ENCODE measurements at regions not wholly inside any gene's neighbourhood (a gene's known extent, or its start where the extent isn't known, plus 50 kb on each side); places are given as distances from the start of the nearest gene placed in this dataset.

GRCh38 chr17:56648321-56648720 is 54.8 kb downstream of the NOG start:
- no peak overlapping the region for H3K4me3 ChIP-seq (ENCODE audit: low read length)
- no peak overlapping the region for H3K27ac ChIP-seq (ENCODE audit: low read length)
- no peaks in the 10 kb centered on the region for H3K9me3 ChIP-seq (replicated peaks; ENCODE audit: control insufficient read depth, low read depth, low read length)
- H3K4me1 ChIP-seq (ENCODE audit: control insufficient read depth, insufficient read depth, low read length): peaks cover 8% of the 10 kb centered on the region
- WGBS (ENCODE audit: insufficient coverage): no CpG with 5 or more reads among the region's 5 CpGs
- no peaks in the 10 kb centered on the region for H3K27me3 ChIP-seq (ENCODE audit: control insufficient read depth, insufficient read depth, low read length)
- no peaks in the 10 kb centered on the region for H3K36me3 ChIP-seq (ENCODE audit: control insufficient read depth, insufficient read depth, low read length)
- no peak for DNase-seq

GRCh38 chr17:56648806-56649205 is 55.3 kb downstream of the NOG start:
- no peak for DNase-seq
- Histone ChIP-seq H3K27ac (ENCODE audit: low read length) (no peak overlapping the region), H3K9me3 (replicated peaks; ENCODE audit: control insufficient read depth, low read depth, low read length) (no peaks in the 10 kb centered on the region), H3K27me3 (ENCODE audit: control insufficient read depth, insufficient read depth, low read length) (no peaks in the 10 kb centered on the region), H3K4me3 (ENCODE audit: low read length) (no peak overlapping the region), H3K4me1 (ENCODE audit: control insufficient read depth, insufficient read depth, low read length) (peaks cover 6% of the 10 kb centered on the region), H3K36me3 (ENCODE audit: control insufficient read depth, insufficient read depth, low read length) (no peaks in the 10 kb centered on the region)
- 86% methylated on average over 1 of the region's 2 CpGs for WGBS (ENCODE audit: insufficient coverage)

- no peak overlapping the region for H3K4me3 ChIP-seq (ENCODE audit: low read length)
- H3K36me3 ChIP-seq (ENCODE audit: control insufficient read depth, insufficient read depth, low read length): no peaks in the 10 kb centered on the region
- no peak overlapping the region for H3K27ac ChIP-seq (ENCODE audit: low read length)
- no peak for DNase-seq
- H3K4me1 ChIP-seq (ENCODE audit: control insufficient read depth, insufficient read depth, low read length): no peaks in the 10 kb centered on the region
- no CpG with 5 or more reads among the region's 2 CpGs for WGBS (ENCODE audit: insufficient coverage)
- H3K9me3 ChIP-seq (replicated peaks; ENCODE audit: control insufficient read depth, low read depth, low read length): no peaks in the 10 kb centered on the region
- no peaks in the 10 kb centered on the region for H3K27me3 ChIP-seq (ENCODE audit: control insufficient read depth, insufficient read depth, low read length)
These were observed 59.1 kb downstream of the NOG start for GRCh38 chr17:56652628-56653027.

GRCh38 chr17:56653877-56654276 is 60.4 kb downstream of the NOG start:
- H3K4me3 ChIP-seq (ENCODE audit: low read length): no peak overlapping the region
- no peaks in the 10 kb centered on the region for H3K27me3 ChIP-seq (ENCODE audit: control insufficient read depth, insufficient read depth, low read length)
- no peaks in the 10 kb centered on the region for H3K9me3 ChIP-seq (replicated peaks; ENCODE audit: control insufficient read depth, low read depth, low read length)
- DNase-seq: peak; percentile 32
- no peaks in the 10 kb centered on the region for H3K4me1 ChIP-seq (ENCODE audit: control insufficient read depth, insufficient read depth, low read length)
- no peaks in the 10 kb centered on the region for H3K36me3 ChIP-seq (ENCODE audit: control insufficient read depth, insufficient read depth, low read length)
- WGBS (ENCODE audit: insufficient coverage): 28% methylated on average over 2 of the region's 3 CpGs
- H3K27ac ChIP-seq (ENCODE audit: low read length): no peak overlapping the region

DNA sequence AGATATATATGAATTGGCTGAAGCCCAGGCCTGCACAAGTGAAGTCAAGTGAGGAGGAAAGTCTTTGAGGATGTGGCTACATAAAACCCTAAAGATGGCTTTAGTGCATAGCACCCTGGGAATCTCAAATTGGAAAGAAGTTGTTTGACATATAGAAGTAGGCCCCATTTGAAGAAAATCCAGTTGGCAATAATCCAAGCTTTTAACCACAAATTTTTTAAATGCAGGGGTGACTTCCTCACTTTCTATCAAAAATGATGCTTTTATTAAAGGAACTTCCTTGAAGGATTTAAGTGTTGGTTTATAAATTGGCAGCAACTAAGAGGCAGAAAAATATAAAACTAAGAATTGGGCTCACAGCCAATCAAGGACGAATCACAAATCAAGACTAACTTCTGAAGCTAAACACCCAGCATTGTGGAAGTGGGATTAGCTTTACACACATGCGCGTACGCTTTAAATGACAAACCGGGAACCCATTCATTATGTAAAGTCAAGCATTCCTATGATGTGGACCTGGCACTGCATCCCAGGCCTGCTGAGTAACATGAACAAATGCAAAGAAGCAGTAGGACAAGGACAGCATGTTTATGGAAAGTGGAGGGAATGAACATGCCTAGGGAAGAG is 63.3 kb downstream of the NOG start:
- 20% methylated on average over 1 of the region's 5 CpGs for WGBS (ENCODE audit: insufficient coverage)
- H3K4me3 ChIP-seq (ENCODE audit: low read length): no peak overlapping the region
- DNase-seq: no peak
- H3K27me3 ChIP-seq (ENCODE audit: control insufficient read depth, insufficient read depth, low read length): no peaks in the 10 kb centered on the region
- H3K4me1 ChIP-seq (ENCODE audit: control insufficient read depth, insufficient read depth, low read length): no peaks in the 10 kb centered on the region
- H3K36me3 ChIP-seq (ENCODE audit: control insufficient read depth, insufficient read depth, low read length): no peaks in the 10 kb centered on the region
- H3K27ac ChIP-seq (ENCODE audit: low read length): no peak overlapping the region
- no peaks in the 10 kb centered on the region for H3K9me3 ChIP-seq (replicated peaks; ENCODE audit: control insufficient read depth, low read depth, low read length)

- 100% methylated on average over 1 of the region's 5 CpGs for WGBS (ENCODE audit: insufficient coverage)
These were observed 65.1 kb downstream of the NOG start for GRCh38 chr17:56658648-56659047.

GRCh38 chr17:56659622-56660021 is 66.1 kb downstream of the NOG start:
- H3K4me1 ChIP-seq (ENCODE audit: control insufficient read depth, insufficient read depth, low read length): no peaks in the 10 kb centered on the region
- no peaks in the 10 kb centered on the region for H3K36me3 ChIP-seq (ENCODE audit: control insufficient read depth, insufficient read depth, low read length)
- H3K27ac ChIP-seq (ENCODE audit: low read length): no peak overlapping the region
- H3K27me3 ChIP-seq (ENCODE audit: control insufficient read depth, insufficient read depth, low read length): no peaks in the 10 kb centered on the region
- DNase-seq: no peak
- no peak overlapping the region for H3K4me3 ChIP-seq (ENCODE audit: low read length)
- H3K9me3 ChIP-seq (replicated peaks; ENCODE audit: control insufficient read depth, low read depth, low read length): no peaks in the 10 kb centered on the region

More at GRCh38 chr17:56658648-56659047, 65.1 kb downstream of the NOG start:
- DNase-seq: no peak
- H3K4me1 ChIP-seq (ENCODE audit: control insufficient read depth, insufficient read depth, low read length): no peaks in the 10 kb centered on the region
- no peak overlapping the region for H3K27ac ChIP-seq (ENCODE audit: low read length)
- H3K36me3 ChIP-seq (ENCODE audit: control insufficient read depth, insufficient read depth, low read length): no peaks in the 10 kb centered on the region
- no peaks in the 10 kb centered on the region for H3K27me3 ChIP-seq (ENCODE audit: control insufficient read depth, insufficient read depth, low read length)
- no peak overlapping the region for H3K4me3 ChIP-seq (ENCODE audit: low read length)
- H3K9me3 ChIP-seq (replicated peaks; ENCODE audit: control insufficient read depth, low read depth, low read length): no peaks in the 10 kb centered on the region

GRCh38 chr17:56661906-56662305 is 68.4 kb downstream of the NOG start:
- 77% methylated on average over 5 of the region's 5 CpGs for WGBS (ENCODE audit: insufficient coverage)
- Histone ChIP-seq H3K4me1 (ENCODE audit: control insufficient read depth, insufficient read depth, low read length) (peaks cover 8% of the 10 kb centered on the region), H3K4me3 (ENCODE audit: low read length) (no peak overlapping the region), H3K27me3 (ENCODE audit: control insufficient read depth, insufficient read depth, low read length) (peaks cover 3% of the 10 kb centered on the region), H3K27ac (ENCODE audit: low read length) (no peak overlapping the region), H3K36me3 (ENCODE audit: control insufficient read depth, insufficient read depth, low read length) (no peaks in the 10 kb centered on the region), H3K9me3 (replicated peaks; ENCODE audit: control insufficient read depth, low read depth, low read length) (no peaks in the 10 kb centered on the region)
- no peak for DNase-seq

DNA sequence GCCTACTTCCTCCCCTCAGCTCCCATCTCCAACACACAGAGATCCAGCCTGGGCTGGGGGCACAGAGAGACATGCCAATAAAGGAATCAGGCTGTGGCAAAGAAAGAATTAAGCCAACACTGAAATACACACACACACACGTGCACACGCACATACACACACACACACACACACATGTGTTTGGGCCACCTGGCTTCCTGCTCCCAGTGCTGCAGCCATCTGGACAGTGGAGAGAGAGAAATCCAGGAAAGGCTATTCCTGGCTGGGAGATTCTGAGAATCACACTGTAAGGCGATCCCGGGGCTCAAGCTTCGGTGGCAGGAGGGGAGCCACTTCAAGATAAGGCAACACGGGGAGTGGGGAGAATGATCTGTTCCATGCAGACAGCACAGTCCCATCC is 72.4 kb downstream of the NOG start:
- 7% methylated on average over 2 of the region's 6 CpGs for WGBS (ENCODE audit: insufficient coverage)
- Histone ChIP-seq H3K36me3 (ENCODE audit: control insufficient read depth, insufficient read depth, low read length) (no peaks in the 10 kb centered on the region), H3K4me1 (ENCODE audit: control insufficient read depth, insufficient read depth, low read length) (peaks cover 8% of the 10 kb centered on the region), H3K27me3 (ENCODE audit: control insufficient read depth, insufficient read depth, low read length) (peaks cover 3% of the 10 kb centered on the region), H3K4me3 (ENCODE audit: low read length) (no peak overlapping the region), H3K9me3 (replicated peaks; ENCODE audit: control insufficient read depth, low read depth, low read length) (no peaks in the 10 kb centered on the region), H3K27ac (ENCODE audit: low read length) (no peak overlapping the region)
- DNase-seq: peak; percentile 57

DNA sequence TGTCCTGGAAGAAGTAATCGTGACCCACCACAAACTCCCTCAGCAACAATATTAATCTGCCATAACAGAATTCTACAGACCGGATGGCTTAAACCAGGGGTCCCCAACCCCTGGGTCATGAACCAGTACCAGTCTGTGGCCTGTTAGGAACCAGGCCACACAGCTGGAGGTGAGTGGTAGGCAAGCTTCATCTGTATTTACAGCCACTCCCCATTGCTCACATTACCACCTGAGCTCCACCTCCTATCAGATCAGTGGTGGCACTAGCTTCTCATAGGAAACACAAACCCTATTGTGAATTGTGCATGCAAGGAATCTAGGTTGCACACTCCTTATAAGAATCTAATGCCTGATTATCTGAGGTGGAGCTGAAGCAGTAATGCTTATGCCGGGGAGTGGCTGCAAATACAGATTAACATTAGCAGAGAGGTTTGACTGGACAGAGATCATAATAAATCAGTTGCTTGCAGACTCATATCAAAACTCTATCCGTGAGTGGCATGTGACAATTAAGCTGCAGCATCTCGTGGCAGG is 74.5 kb downstream of the NOG start:
- DNase-seq: no peak
- WGBS (ENCODE audit: insufficient coverage): 60% methylated on average over 1 of the region's 5 CpGs
- H3K27ac ChIP-seq (ENCODE audit: low read length): no peak overlapping the region
- no peak overlapping the region for H3K4me3 ChIP-seq (ENCODE audit: low read length)
- H3K4me1 ChIP-seq (ENCODE audit: control insufficient read depth, insufficient read depth, low read length): peaks cover 8% of the 10 kb centered on the region
- no peaks in the 10 kb centered on the region for H3K36me3 ChIP-seq (ENCODE audit: control insufficient read depth, insufficient read depth, low read length)
- H3K27me3 ChIP-seq (ENCODE audit: control insufficient read depth, insufficient read depth, low read length): peaks cover 3% of the 10 kb centered on the region
- H3K9me3 ChIP-seq (replicated peaks; ENCODE audit: control insufficient read depth, low read depth, low read length): no peaks in the 10 kb centered on the region

DNA sequence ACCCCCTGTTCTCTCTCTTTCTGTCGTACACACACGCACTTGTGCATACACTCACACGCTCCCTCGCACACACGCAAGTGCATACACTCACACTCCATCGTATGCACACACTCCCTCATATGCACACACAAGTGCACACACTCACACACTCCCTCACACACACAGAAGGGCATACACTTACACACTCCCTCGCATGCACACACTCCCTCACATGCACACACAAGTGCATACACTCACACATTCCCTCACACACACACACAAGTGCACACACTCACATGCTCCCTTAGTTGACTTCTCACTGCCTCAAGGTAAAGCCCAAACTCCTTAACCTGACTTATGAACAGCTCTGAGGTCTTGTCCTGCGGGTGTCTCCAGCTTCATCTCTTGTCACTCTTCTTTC is 78.7 kb downstream of the NOG start:
- H3K4me1 ChIP-seq (ENCODE audit: control insufficient read depth, insufficient read depth, low read length): no peaks in the 10 kb centered on the region
- WGBS (ENCODE audit: insufficient coverage): 94% methylated on average over 8 of the region's 8 CpGs
- H3K27me3 ChIP-seq (ENCODE audit: control insufficient read depth, insufficient read depth, low read length): peaks cover 10% of the 10 kb centered on the region
- no peak for DNase-seq
- no peaks in the 10 kb centered on the region for H3K36me3 ChIP-seq (ENCODE audit: control insufficient read depth, insufficient read depth, low read length)
- no peaks in the 10 kb centered on the region for H3K9me3 ChIP-seq (replicated peaks; ENCODE audit: control insufficient read depth, low read depth, low read length)
- H3K27ac ChIP-seq (ENCODE audit: low read length): no peak overlapping the region
- H3K4me3 ChIP-seq (ENCODE audit: low read length): no peak overlapping the region
